ENCODE measurements at regions not wholly inside any gene's neighbourhood (a gene's known extent, or its start where the extent isn't known, plus 50 kb on each side); places are given as distances from the start of the nearest gene placed in this dataset.

DNA sequence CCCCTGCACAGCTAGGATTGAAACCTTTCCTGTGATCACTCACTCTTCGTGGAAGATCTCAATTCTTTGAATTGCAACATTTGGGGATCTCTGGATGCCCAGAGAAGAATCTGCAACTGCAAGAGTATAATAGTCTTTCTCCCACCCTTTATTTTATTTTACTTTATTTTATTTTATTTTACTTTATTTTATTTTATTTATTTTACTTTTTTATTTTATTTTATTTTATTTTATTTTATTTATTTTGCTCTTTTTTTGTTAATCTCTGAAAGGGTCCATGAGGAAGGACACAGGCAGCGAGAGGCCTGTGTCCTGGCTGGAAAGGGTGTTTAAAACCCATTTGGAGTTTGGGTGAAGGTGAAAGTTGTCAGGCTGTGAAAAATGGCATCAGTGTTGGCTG lies 181.4 kb downstream of the TMEM182 start:
- in situ Hi-C loops (cut with MboI): no loop called here
- no peaks in the 10 kb centered on the region for H3K4me1 ChIP-seq (ENCODE audit: insufficient read depth)
- no peaks in the 10 kb centered on the region for H3K36me3 ChIP-seq (ENCODE audit: low read depth)
- H3K4me2 ChIP-seq (ENCODE audit: unreplicated experiment): no peak overlapping the region
- TF ChIP-seq EZH2phosphoT487 (IDR thresholded peaks at IDR 0.05; ENCODE audit: insufficient read depth, low read depth) (no peak), EZH2 (IDR thresholded peaks at IDR 0.05; ENCODE audit: insufficient read depth, poor library complexity, severe bottlenecking) (no peak)
- H3K9me2 ChIP-seq (ENCODE audit: insufficient read depth): no peaks in the 10 kb centered on the region
- no peak for DNase-seq
- no peaks in the 10 kb centered on the region for H3F3A ChIP-seq (ENCODE audit: insufficient read depth)
- 10 to 18% methylated on average over 2 of the region's 2 CpGs for WGBS, 2 experiments (ENCODE audit: low coverage in 1 of 2, low lambda C conversion rate in 2 of 2, missing lambda C conversion rate in 2 of 2)
- no peak overlapping the region for H3K9ac ChIP-seq
- H3K79me2 ChIP-seq (ENCODE audit: insufficient read depth): no peaks in the 10 kb centered on the region
- no peaks in the 10 kb centered on the region for H3K9me3 ChIP-seq (ENCODE audit: low read depth)
- no peaks in the 10 kb centered on the region for H3K27me3 ChIP-seq (replicated peaks; ENCODE audit: insufficient read depth)
- H2AFZ ChIP-seq: no peak overlapping the region
- no peaks in the 10 kb centered on the region for H4K20me1 ChIP-seq (ENCODE audit: insufficient read depth)
- H3K27ac ChIP-seq: no peak overlapping the region
- H3K4me3 ChIP-seq: no peak overlapping the region

DNA sequence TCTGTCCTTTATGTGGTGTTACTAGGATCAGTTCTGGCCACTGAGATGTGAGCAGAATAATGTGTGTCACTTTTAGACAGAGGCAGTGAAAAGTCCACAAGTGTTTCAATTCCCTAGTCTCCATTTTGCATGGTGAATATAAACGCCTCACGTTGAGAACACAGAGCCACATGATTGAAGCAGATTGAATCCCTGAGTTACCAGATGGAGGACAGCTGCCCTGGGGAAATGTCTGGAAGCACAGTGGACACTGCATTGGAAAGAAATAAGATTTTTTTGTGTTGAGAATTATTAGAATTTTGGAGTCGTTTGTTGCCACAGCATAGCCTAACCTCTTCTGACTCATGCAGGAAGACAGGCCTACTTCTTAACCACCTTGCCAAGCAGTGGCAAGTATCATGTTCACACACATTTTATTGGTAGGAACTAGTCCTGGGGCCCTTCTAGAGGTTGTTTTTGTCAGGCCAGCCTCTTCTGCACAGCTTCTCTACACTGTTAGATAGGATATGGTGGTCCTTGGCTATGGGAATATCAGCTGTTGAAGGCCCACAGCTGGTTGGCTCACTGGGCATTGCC lies 188.6 kb downstream of the TMEM182 start:
- Histone ChIP-seq H2AFZ (no peak overlapping the region), H3K4me2 (ENCODE audit: unreplicated experiment) (no peak overlapping the region), H3F3A (ENCODE audit: insufficient read depth) (no peaks in the 10 kb centered on the region), H3K36me3 (ENCODE audit: low read depth) (no peaks in the 10 kb centered on the region), H3K9me3 (ENCODE audit: low read depth) (no peaks in the 10 kb centered on the region), H3K4me1 (ENCODE audit: insufficient read depth) (no peaks in the 10 kb centered on the region), H3K9me2 (ENCODE audit: insufficient read depth) (no peaks in the 10 kb centered on the region), H3K9ac (no peak overlapping the region), H3K4me3 (no peak overlapping the region), H4K20me1 (ENCODE audit: insufficient read depth) (no peaks in the 10 kb centered on the region), H3K27ac (no peak overlapping the region), H3K79me2 (ENCODE audit: insufficient read depth) (no peaks in the 10 kb centered on the region), H3K27me3 (replicated peaks; ENCODE audit: insufficient read depth) (no peaks in the 10 kb centered on the region)
- 16 to 29% methylated on average over 3 of the region's 3 CpGs for WGBS, 2 experiments (ENCODE audit: low coverage in 1 of 2, low lambda C conversion rate in 2 of 2, missing lambda C conversion rate in 2 of 2)
- TF ChIP-seq EZH2 (IDR thresholded peaks at IDR 0.05; ENCODE audit: insufficient read depth, poor library complexity, severe bottlenecking) (no peak), EZH2phosphoT487 (IDR thresholded peaks at IDR 0.05; ENCODE audit: insufficient read depth, low read depth) (no peak)
- no peak for DNase-seq
- in situ Hi-C loops (cut with MboI): no loop called here

DNA sequence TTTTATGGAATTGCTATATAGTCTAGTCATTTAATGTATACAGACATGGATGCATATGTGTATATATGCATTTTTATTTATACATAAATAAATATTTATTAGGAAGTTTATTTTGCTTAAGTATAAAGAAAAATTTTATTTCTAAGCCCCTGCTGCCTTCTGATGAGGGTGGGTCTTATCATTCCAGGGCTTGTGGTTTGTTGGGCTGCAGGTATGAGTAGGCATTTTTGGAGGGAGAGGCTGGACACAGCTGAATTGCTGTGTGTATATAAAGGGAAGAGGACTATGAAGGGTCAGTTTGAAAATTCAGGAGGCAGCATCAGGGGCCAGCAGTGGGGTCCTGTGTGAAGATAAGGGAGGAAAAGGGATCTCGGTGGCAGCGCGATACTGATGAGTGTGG lies 189.4 kb downstream of the TMEM182 start:
- Histone ChIP-seq H3K36me3 (ENCODE audit: low read depth) (no peaks in the 10 kb centered on the region), H3F3A (ENCODE audit: insufficient read depth) (no peaks in the 10 kb centered on the region), H3K27me3 (replicated peaks; ENCODE audit: insufficient read depth) (no peaks in the 10 kb centered on the region), H3K4me1 (ENCODE audit: insufficient read depth) (no peaks in the 10 kb centered on the region), H4K20me1 (ENCODE audit: insufficient read depth) (no peaks in the 10 kb centered on the region), H3K9me2 (ENCODE audit: insufficient read depth) (no peaks in the 10 kb centered on the region), H3K27ac (no peak overlapping the region), H3K4me2 (ENCODE audit: unreplicated experiment) (no peak overlapping the region), H2AFZ (no peak overlapping the region), H3K4me3 (no peak overlapping the region), H3K9ac (no peak overlapping the region), H3K79me2 (ENCODE audit: insufficient read depth) (no peaks in the 10 kb centered on the region), H3K9me3 (ENCODE audit: low read depth) (no peaks in the 10 kb centered on the region)
- no peak for DNase-seq
- WGBS, 2 experiments (ENCODE audit: low coverage in 1 of 2, low lambda C conversion rate in 2 of 2, missing lambda C conversion rate in 2 of 2): 63 to 67% methylated on average over 3 of the region's 3 CpGs
- TF ChIP-seq EZH2 (IDR thresholded peaks at IDR 0.05; ENCODE audit: insufficient read depth, poor library complexity, severe bottlenecking): no peak
- TF ChIP-seq EZH2phosphoT487 (IDR thresholded peaks at IDR 0.05; ENCODE audit: insufficient read depth, low read depth): no peak
- in situ Hi-C loops (cut with MboI): no loop called here

DNA sequence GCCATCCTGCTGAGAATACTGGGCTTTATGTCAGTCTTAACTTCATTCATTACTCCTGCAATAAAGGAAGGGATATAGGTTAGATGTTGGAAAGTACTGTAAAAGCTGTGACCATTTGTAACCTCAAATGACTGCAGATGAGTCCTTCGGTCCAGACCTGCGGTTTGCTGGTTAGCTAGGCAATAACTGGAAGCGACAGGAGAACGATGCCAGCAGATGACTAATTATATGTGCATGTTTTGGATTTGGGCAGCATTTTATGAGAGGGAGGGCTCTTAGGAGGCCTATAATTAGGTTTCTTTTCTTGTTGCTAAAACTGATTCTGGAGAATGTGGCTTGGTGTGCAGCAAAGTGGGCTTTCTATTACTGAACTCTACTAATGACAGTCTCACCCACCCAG lies 205.6 kb downstream of the TMEM182 start:
- 2 to 5% methylated on average over 4 of the region's 4 CpGs for WGBS, 2 experiments (ENCODE audit: low coverage in 1 of 2, low lambda C conversion rate in 2 of 2, missing lambda C conversion rate in 2 of 2)
- Histone ChIP-seq H3K36me3 (ENCODE audit: low read depth) (no peaks in the 10 kb centered on the region), H3K9ac (no peak overlapping the region), H3F3A (ENCODE audit: insufficient read depth) (no peaks in the 10 kb centered on the region), H3K4me1 (ENCODE audit: insufficient read depth) (peaks cover 10% of the 10 kb centered on the region), H3K27me3 (replicated peaks; ENCODE audit: insufficient read depth) (peaks cover 13% of the 10 kb centered on the region; the same call in 1 of the 2 replicates), H2AFZ (no peak overlapping the region), H3K9me2 (ENCODE audit: insufficient read depth) (no peaks in the 10 kb centered on the region), H4K20me1 (ENCODE audit: insufficient read depth) (no peaks in the 10 kb centered on the region), H3K9me3 (ENCODE audit: low read depth) (no peaks in the 10 kb centered on the region), H3K4me2 (ENCODE audit: unreplicated experiment) (no peak overlapping the region), H3K4me3 (no peak overlapping the region), H3K27ac (no peak overlapping the region), H3K79me2 (ENCODE audit: insufficient read depth) (no peaks in the 10 kb centered on the region)
- in situ Hi-C loops (cut with MboI): no loop called here
- DNase-seq: peak; percentile 83
- TF ChIP-seq EZH2phosphoT487 (IDR thresholded peaks at IDR 0.05; ENCODE audit: insufficient read depth, low read depth) (no peak), EZH2 (IDR thresholded peaks at IDR 0.05; ENCODE audit: insufficient read depth, poor library complexity, severe bottlenecking) (no peak)

DNA sequence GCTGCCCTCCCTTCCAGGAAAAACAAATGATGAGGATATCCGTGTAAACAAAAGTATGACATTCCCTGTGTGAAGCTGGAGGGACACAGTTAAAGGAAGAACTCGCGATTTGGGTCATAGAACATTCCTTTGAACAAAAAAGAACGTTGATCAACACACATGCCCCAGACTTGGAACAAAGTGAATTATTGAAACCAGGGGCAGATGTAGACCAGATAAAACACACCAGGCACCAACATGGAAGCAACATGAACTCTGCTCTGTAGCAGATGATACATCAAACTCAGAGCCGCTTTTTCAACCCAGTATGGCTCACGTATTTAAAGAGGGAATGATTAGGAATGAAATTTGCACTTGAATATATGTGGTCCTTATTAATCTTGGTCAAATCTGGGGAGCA lies 206.5 kb downstream of the TMEM182 start:
- Histone ChIP-seq H3K27ac (no peak overlapping the region), H3K4me1 (ENCODE audit: insufficient read depth) (peaks cover 10% of the 10 kb centered on the region), H3K79me2 (ENCODE audit: insufficient read depth) (no peaks in the 10 kb centered on the region), H3K4me2 (ENCODE audit: unreplicated experiment) (no peak overlapping the region), H3K27me3 (replicated peaks; ENCODE audit: insufficient read depth) (peaks cover 11% of the 10 kb centered on the region; the same call in 1 of the 2 replicates), H3K36me3 (ENCODE audit: low read depth) (no peaks in the 10 kb centered on the region), H2AFZ (no peak overlapping the region), H3K4me3 (no peak overlapping the region), H4K20me1 (ENCODE audit: insufficient read depth) (no peaks in the 10 kb centered on the region), H3K9me3 (ENCODE audit: low read depth) (no peaks in the 10 kb centered on the region), H3K9me2 (ENCODE audit: insufficient read depth) (no peaks in the 10 kb centered on the region), H3F3A (ENCODE audit: insufficient read depth) (no peaks in the 10 kb centered on the region), H3K9ac (no peak overlapping the region)
- 6 to 7% methylated on average over 6 of the region's 6 CpGs for WGBS, 2 experiments (ENCODE audit: low coverage in 1 of 2, low lambda C conversion rate in 2 of 2, missing lambda C conversion rate in 2 of 2)
- TF ChIP-seq EZH2phosphoT487 (IDR thresholded peaks at IDR 0.05; ENCODE audit: insufficient read depth, low read depth) (no peak), EZH2 (IDR thresholded peaks at IDR 0.05; ENCODE audit: insufficient read depth, poor library complexity, severe bottlenecking) (no peak)
- no peak for DNase-seq
- in situ Hi-C loops (cut with MboI): no loop called here

All from GM23248 (cell line).